AG10803 (cell line): ENCODE measurements at regions not wholly inside any gene's neighbourhood (a gene's known extent, or its start where the extent isn't known, plus 50 kb on each side); places are given as distances from the start of the nearest gene placed in this dataset.

Experiments used
- DNase-seq: peaks from one replicate; pipeline ENCODE4 v3.0.0; 2010; ENCODE audit warnings: low read depth
- H3K4me3 ChIP-seq: 2 replicates; pipeline ENCODE4 v1.5.1; 2011; ENCODE audit warnings: mild to moderate bottlenecking, low read length, control low read depth
- TF ChIP-seq, protein P1 (sequence below): conservative IDR thresholded peaks from 2 replicates; pipeline ENCODE4 v1.5.1; 2011; ENCODE audit warnings: mild to moderate bottlenecking, low read length, control low read depth, inconsistent platforms

DNA sequence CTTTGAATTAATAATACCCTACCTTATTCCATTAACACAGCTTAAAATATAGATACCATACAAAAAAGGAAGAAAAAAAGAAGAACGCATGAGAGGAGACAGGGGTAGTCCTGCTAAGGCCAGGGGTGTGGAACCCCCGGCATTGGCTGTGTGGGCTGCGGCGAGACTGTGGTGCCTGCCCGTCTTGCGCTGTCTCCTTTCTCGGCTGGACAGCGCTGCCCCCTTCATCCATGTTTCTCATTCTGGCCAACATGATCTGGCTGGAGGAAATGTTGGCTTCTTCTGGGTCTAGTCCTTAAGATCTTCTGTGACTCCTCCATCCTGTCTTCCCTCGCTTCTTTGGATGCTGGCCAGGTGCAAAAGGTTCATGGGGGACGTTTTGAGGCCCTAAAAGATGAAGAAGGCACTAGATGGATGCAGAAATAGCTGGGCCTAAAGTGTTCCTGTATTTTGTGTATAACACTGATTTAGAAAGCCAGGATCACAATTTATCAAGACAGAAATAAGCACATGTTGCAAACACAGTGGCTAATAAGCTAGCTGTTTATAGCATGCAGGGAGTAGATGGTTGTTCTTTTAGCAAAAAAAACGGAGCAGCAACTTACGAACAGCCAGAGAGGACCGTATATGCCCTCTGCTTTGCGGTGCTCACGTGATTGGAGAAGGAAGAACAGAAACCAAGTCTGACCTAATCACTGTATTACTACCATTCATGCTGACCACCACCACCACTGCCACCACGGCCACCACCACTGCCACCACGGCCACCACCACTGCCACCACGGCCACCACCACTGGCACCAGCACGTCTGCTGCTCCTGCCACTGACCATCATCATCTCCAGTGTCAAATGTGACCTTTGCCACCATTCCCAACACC lies 71.7 kb upstream of the ASB18 start:
- no peak for DNase-seq
- no peak overlapping the region for H3K4me3 ChIP-seq
- TF ChIP-seq, protein P1, sequence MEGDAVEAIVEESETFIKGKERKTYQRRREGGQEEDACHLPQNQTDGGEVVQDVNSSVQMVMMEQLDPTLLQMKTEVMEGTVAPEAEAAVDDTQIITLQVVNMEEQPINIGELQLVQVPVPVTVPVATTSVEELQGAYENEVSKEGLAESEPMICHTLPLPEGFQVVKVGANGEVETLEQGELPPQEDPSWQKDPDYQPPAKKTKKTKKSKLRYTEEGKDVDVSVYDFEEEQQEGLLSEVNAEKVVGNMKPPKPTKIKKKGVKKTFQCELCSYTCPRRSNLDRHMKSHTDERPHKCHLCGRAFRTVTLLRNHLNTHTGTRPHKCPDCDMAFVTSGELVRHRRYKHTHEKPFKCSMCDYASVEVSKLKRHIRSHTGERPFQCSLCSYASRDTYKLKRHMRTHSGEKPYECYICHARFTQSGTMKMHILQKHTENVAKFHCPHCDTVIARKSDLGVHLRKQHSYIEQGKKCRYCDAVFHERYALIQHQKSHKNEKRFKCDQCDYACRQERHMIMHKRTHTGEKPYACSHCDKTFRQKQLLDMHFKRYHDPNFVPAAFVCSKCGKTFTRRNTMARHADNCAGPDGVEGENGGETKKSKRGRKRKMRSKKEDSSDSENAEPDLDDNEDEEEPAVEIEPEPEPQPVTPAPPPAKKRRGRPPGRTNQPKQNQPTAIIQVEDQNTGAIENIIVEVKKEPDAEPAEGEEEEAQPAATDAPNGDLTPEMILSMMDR = no peak

DNA sequence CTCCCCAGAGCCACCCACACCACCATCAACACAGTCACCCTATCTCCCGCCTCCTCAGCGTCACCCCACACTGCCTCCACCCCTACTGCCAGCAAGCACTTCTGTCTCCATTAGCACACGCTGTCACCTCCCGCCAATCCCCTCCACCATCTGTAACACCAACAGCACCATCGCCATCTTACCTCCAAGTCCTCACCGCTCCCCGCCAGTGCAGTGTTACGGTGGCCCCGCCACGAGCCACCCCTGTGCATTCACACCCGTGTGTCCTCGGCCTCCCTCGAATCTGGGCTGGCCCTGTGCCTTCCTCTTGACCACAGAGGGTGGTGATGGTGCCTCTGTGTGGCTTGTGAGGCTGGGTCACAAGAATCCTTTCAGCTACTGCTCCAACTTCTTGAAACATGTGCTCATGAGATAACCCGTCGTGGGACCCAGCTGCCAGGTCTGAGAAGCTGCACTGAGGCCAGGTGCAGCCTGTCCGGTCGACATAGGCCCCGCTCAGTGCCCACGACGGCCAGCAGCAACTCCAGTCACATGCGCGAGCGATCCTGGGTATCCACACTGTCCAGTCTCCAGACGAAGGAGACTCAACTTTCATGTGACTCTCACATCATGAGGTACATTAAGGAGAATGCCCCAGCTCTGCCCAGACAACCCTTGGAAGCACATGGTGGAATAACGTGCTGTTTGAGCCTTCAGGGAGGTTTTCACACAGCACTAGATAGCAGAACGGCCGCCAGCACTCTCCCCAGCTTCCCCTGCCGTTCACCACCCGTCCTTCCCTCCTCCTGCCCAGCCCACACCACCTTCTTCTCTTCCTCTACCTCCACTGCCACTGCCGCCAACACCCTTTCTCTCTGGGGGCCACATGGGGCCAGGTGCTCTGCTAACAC lies 72.6 kb upstream of the ASB18 start:
- TF ChIP-seq, protein P1 = no peak
- no peak for DNase-seq
- H3K4me3 ChIP-seq = no peak overlapping the region

- DNase-seq = no peak
- H3K4me3 ChIP-seq = no peak overlapping the region
- TF ChIP-seq, protein P1 = no peak
Measured at GRCh38 chr2:236337465-236338325, 73.5 kb upstream of the ASB18 start.

- DNase-seq = no peak
- TF ChIP-seq, protein P1 = no peak
- no peak overlapping the region for H3K4me3 ChIP-seq
Measured at GRCh38 chr2:236338495-236339184, 74.4 kb upstream of the ASB18 start.

GRCh38 chr2:236340251-236340650 lies 76.0 kb upstream of the ASB18 start:
- no peak for DNase-seq

DNA sequence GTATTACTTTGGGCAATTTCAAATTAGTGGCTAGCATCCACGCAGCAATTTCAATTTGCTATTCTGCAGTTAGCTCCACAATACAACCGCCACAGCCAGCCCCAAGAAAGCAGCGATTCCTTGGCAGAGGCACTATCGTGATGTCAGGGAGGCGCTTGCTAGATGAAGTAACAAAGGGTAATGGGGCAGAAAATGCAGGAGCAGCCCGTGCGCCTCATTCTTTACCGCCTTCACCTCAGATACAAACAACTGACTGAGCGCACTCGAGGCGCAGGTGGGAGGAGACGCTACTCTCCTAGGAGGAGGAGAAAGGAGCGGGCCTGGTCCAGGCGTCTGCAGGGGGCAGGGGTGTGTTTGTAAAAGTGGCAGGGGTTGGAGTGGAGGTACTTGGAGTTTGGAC lies 76.9 kb upstream of the ASB18 start:
- TF ChIP-seq, protein P1 = no peak
- no peak for DNase-seq
- H3K4me3 ChIP-seq = no peak overlapping the region

More at GRCh38 chr2:236340251-236340650, 76.0 kb upstream of the ASB18 start:
- H3K4me3 ChIP-seq = no peak overlapping the region
- TF ChIP-seq, protein P1 = no peak
